GM23338 (cell line): ENCODE measurements at regions not wholly inside any gene's neighbourhood (a gene's known extent, or its start where the extent isn't known, plus 50 kb on each side); places are given as distances from the start of the nearest gene placed in this dataset.

Source experiments
- ATAC-seq: fragments of 200-7000 bp; cut with Tn5 transposase; 3 replicates; pipeline ENCODE4 v1.9.1; 2020
- DNase-seq: peaks from one replicate; pipeline ENCODE4 v3.0.0-alpha.2; 2015; ENCODE audit warnings: low spot score
- H2AFZ ChIP-seq: fragments of 200-600 bp; sonication (generic); 2 replicates; pipeline ENCODE4 v1.8.0; 2016; ENCODE audit warnings: antibody characterized with exemption, mild to moderate bottlenecking, moderate library complexity
- H3F3A ChIP-seq: fragments of 200-600 bp; sonication (generic); replicated peaks from 2 replicates; pipeline ENCODE4 v1.8.0; 2017; ENCODE audit warnings: antibody characterized with exemption, mixed run types, low read depth
- H3K27ac ChIP-seq: fragments of 200-600 bp; sonication (generic); 2 replicates; pipeline ENCODE4 v1.6.1; 2016; ENCODE audit warnings: low read depth
- H3K27me3 ChIP-seq: fragments of 200-600 bp; sonication (generic); 2 replicates; pipeline ENCODE4 v1.8.0; 2016; ENCODE audit warnings: mild to moderate bottlenecking, mixed run types, moderate library complexity; ENCODE audit not compliant: insufficient read depth
- H3K36me3 ChIP-seq: fragments of 200-600 bp; sonication (generic); 2 replicates; pipeline ENCODE4 v1.8.0; 2016; ENCODE audit warnings: mild to moderate bottlenecking; ENCODE audit not compliant: insufficient read depth
- H3K4me1 ChIP-seq: fragments of 200-600 bp; sonication (generic); 2 replicates; pipeline ENCODE4 v1.8.0; 2016; ENCODE audit warnings: mild to moderate bottlenecking, moderate library complexity; ENCODE audit not compliant: insufficient read depth
- H3K4me2 ChIP-seq: fragments of 200-600 bp; sonication (generic); 2 replicates; pipeline ENCODE4 v1.7.1; 2017; ENCODE audit warnings: mixed run types
- H3K4me3 ChIP-seq: fragments of 200-600 bp; sonication (generic); 2 replicates; pipeline ENCODE4 v1.6.1; 2016; ENCODE audit warnings: mixed run types
- H3K79me2 ChIP-seq: fragments of 200-600 bp; sonication (generic); replicated peaks from 2 replicates; pipeline ENCODE4 v1.8.0; 2017; ENCODE audit warnings: mild to moderate bottlenecking; ENCODE audit not compliant: insufficient read depth
- H3K9me2 ChIP-seq: fragments of 200-600 bp; sonication (generic); 2 replicates; pipeline ENCODE4 v1.8.0; 2017; ENCODE audit not compliant: insufficient read depth
- H4K20me1 ChIP-seq: fragments of 200-600 bp; sonication (generic); replicated peaks from 2 replicates; pipeline ENCODE4 v1.8.0; 2017; ENCODE audit warnings: mild to moderate bottlenecking; ENCODE audit not compliant: insufficient read depth
- H3K27ac Mint-ChIP-seq: 2 replicates; pipeline ENCODE4 v1.8.0; 2020; ENCODE audit warnings: inconsistent platforms, mild to moderate bottlenecking, moderate library complexity, mixed read lengths
- H3K27me3 Mint-ChIP-seq: 3 replicates; pipeline ENCODE4 v1.8.0; 2022; ENCODE audit warnings: low read depth, mild to moderate bottlenecking, moderate library complexity, mixed read lengths, inconsistent platforms; ENCODE audit not compliant: insufficient read depth, poor library complexity
- H3K36me3 Mint-ChIP-seq: 3 replicates; pipeline ENCODE4 v1.8.0; 2021; ENCODE audit warnings: low read depth, mild to moderate bottlenecking, inconsistent platforms, moderate library complexity, mixed read lengths
- H3K4me1 Mint-ChIP-seq: 3 replicates; pipeline ENCODE4 v1.8.0; 2020; ENCODE audit warnings: mild to moderate bottlenecking, inconsistent platforms, mixed read lengths
- H3K4me3 Mint-ChIP-seq: 3 replicates; pipeline ENCODE4 v1.8.0; 2021; ENCODE audit warnings: moderate library complexity, mild to moderate bottlenecking, inconsistent platforms, mixed read lengths
- H3K9me3 Mint-ChIP-seq: 3 replicates; pipeline ENCODE4 v1.8.0; 2020; ENCODE audit warnings: moderate library complexity, mild to moderate bottlenecking, inconsistent platforms, mixed read lengths
- CREB1 ChIP-seq: fragments of 250-450 bp; sonication (Bioruptor Pico); IDR thresholded peaks from 2 replicates; pipeline ENCODE4 v1.5.0; 2020; ENCODE audit warnings: low read depth, mild to moderate bottlenecking, moderate library complexity
- CTCF ChIP-seq, 2 experiments: fragments of 200-600 bp in 1 of 2; sonication (generic) in 1 of 2; conservative IDR thresholded peaks; 2 replicates each; pipeline versions ENCODE4 v1.5.1 to v1.6.1; 2016 to 2017; ENCODE audit warnings: antibody characterized with exemption in 2 of 2, low read depth in 2 of 2, mild to moderate bottlenecking in 2 of 2, moderate library complexity in 1 of 2
- ETS1 ChIP-seq: IDR thresholded peaks from 2 replicates; pipeline ENCODE4 v1.6.1; 2016; ENCODE audit warnings: antibody characterized with exemption
- EZH2 ChIP-seq: fragments of 200-600 bp; sonication (generic); IDR thresholded peaks from one replicate; pipeline ENCODE4 v1.8.0; 2017; ENCODE audit warnings: antibody characterized with exemption, mild to moderate bottlenecking, low read depth; ENCODE audit not compliant: unreplicated experiment
- JUNB ChIP-seq: IDR thresholded peaks from one replicate; pipeline ENCODE4 v1.6.1; 2016; ENCODE audit warnings: antibody characterized with exemption; ENCODE audit not compliant: unreplicated experiment
- NANOG ChIP-seq: IDR thresholded peaks from 2 replicates; pipeline ENCODE4 v1.6.1; 2016; ENCODE audit warnings: antibody characterized with exemption, borderline replicate concordance
- POLR2AphosphoS5 ChIP-seq: IDR thresholded peaks from 2 replicates; pipeline ENCODE4 v1.6.1; 2016; ENCODE audit warnings: antibody characterized with exemption, low read depth
- REST ChIP-seq: IDR thresholded peaks from one replicate; pipeline ENCODE4 v1.6.1; 2018; ENCODE audit warnings: antibody characterized with exemption; ENCODE audit not compliant: unreplicated experiment
- STAT1 ChIP-seq: IDR thresholded peaks from one replicate; pipeline ENCODE4 v1.6.1; 2016; ENCODE audit warnings: antibody characterized with exemption; ENCODE audit not compliant: unreplicated experiment
- ZNF114 ChIP-seq: fragments of 250-450 bp; sonication (Bioruptor Pico); IDR thresholded peaks from 2 replicates; pipeline ENCODE4 v1.5.0; 2020; ENCODE audit warnings: mild to moderate bottlenecking, moderate library complexity
- ZNF331 ChIP-seq: fragments of 250-450 bp; sonication (Bioruptor Pico); IDR thresholded peaks from 2 replicates; pipeline ENCODE4 v1.5.0; 2020; ENCODE audit warnings: low read depth, mild to moderate bottlenecking, moderate library complexity
- ZNF462 ChIP-seq: fragments of 250-450 bp; sonication (Bioruptor Pico); IDR thresholded peaks from 2 replicates; pipeline ENCODE4 v1.5.0; 2020; ENCODE audit warnings: mild to moderate bottlenecking, moderate library complexity

- no peak for TF ChIP-seq CTCF (conservative IDR thresholded peaks at IDR 0.05; ENCODE audit: low read depth in 2 of 2)
Measured at GRCh38 chr12:124668602-124669001, 101.2 kb upstream of the NCOR2 start (continued).

- no peaks in the 10 kb centered on the region for H3K4me1 ChIP-seq
- Mint-ChIP-seq H3K4me1 (no peaks in the 10 kb centered on the region), H3K27me3 (peaks cover 8% of the 10 kb centered on the region), H3K9me3 (peaks cover 3% of the 10 kb centered on the region; the same call in 1 of the 3 replicates), H3K27ac (no peak overlapping the region), H3K4me3 (no peak overlapping the region), H3K36me3 (no peaks in the 10 kb centered on the region)
- H3K27me3 ChIP-seq = no peaks in the 10 kb centered on the region
- no peak overlapping the region for H3K4me3 ChIP-seq
- DNase-seq = no peak
- H3K9me2 ChIP-seq = no peaks in the 10 kb centered on the region
- no peaks in the 10 kb centered on the region for H3K79me2 ChIP-seq
- H3K36me3 ChIP-seq = no peaks in the 10 kb centered on the region
- no peak for ATAC-seq
- peaks cover 4% of the 10 kb centered on the region; the same call in 1 of the 2 replicates for H3F3A ChIP-seq
- no peaks in the 10 kb centered on the region for H4K20me1 ChIP-seq
- H3K27ac ChIP-seq = no peak overlapping the region
- H2AFZ ChIP-seq = no peak overlapping the region
- no peak overlapping the region for H3K4me2 ChIP-seq
- no peak for TF ChIP-seq EZH2
- TF ChIP-seq NANOG = no peak
- TF ChIP-seq POLR2AphosphoS5 = no peak
- TF ChIP-seq ZNF114 = no peak
- no peak for TF ChIP-seq JUNB
- no peak for TF ChIP-seq REST
- no peak for TF ChIP-seq ETS1
- no peak for TF ChIP-seq ZNF331 (CRISPR knock-in tag)
- TF ChIP-seq ZNF462 (CRISPR knock-in tag) = no peak
- TF ChIP-seq CREB1 (CRISPR knock-in tag) = no peak
- no peak for TF ChIP-seq STAT1
Measured at GRCh38 chr12:124667506-124668326, 100.3 kb upstream of the NCOR2 start.
